SK-MEL-5 (cell line): ENCODE measurements at regions not wholly inside any gene's neighbourhood (a gene's known extent, or its start where the extent isn't known, plus 50 kb on each side); places are given as distances from the start of the nearest gene placed in this dataset.
"Not testable (repeated sequence)": the region's sequence is repeated elsewhere in the genome, so short reads cannot be mapped to it uniquely, and the experiment has no call there.

Experiments used
- DNase-seq: peaks from one replicate; pipeline ENCODE4 v3.0.0-alpha.2; 2016; ENCODE audit warnings: low read depth, low spot score
- in situ Hi-C: cut with HindIII; loops from 2 replicates; pipeline ENCODE4 v1.10.0; 2016; ENCODE audit warnings: low sequenced_read_pairs, high pct_unique_total_duplicates, low pct_unique_long_range_greater_than_20kb

DNA sequence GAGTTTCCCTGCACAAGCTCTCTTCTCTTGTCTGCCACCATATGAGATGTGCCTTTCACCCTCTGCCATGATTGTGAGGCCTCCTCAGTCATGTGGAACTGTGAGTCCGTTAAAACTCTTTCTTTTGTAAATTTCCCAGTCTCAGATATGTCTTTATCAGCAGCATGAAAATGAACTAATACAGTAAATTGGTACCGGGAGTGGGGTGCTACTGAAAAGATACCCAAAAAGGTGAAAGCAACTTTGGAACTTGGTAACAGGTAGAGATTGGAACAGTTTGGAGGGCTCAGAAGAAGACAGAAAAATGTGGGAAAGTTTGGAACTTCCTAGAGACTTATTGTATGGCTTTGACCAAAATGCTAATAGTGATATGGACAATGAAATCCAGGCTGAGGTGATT is 205.6 kb downstream of the LNPK start:
- DNase-seq, in situ Hi-C loops: not testable (repeated sequence)

DNA sequence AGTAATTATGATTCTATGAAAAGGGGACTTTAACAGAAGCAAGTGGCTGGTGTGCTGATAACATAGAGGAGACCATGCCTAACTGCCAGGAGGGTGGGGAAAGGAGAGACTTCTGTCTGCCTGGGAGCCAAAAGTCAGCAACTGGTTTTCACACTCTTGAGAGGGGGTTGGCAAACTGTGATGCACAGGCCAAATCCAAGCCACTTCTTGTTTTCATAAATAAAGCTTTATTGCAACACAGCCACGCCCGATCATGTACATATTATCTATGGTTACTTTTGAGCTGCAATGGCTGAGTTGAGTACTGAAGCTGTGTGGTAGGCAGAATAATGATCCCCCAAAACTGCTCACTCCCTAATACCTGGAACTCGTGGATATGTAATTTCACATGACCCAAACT is 208.4 kb downstream of the LNPK start:
- no peak for DNase-seq
- in situ Hi-C loops = no loop called here

DNA sequence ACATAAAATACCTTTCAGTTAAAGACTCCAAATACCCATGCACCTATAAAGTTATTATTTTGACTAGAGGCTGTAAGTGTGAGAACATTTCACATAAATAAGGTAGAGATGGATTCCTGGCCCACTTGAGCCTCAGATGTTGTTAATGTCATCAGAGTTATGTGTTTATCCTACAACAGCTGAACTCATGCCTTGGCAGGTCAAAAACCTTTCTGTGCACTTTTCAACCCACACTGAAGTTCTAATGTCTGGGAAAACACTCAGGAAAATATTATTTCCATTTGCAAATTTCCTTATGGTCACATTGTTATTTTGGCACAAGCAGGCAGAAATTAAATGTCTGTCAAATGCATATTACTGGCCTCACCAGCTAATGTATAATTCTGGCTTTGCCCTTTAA is 209.2 kb downstream of the LNPK start:
- in situ Hi-C loops = no loop called here

DNA sequence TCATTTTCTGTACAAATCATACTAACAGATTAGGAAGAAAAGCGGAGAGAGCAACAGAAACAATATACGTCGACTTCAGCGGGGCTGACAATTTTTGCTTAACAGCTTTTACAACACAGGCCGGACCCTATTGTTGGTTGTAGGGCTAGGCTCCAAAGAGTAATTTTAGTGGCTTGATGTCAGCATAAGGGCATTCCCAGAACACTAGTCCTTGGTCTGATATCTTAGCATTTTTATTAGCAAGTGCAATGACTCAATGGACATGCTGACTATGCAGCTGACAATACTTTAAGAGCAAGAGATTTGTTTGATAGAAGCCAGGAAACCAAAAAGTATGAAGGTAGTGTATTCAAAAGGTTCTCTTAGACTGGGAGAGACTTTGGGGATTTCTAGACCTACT is 209.9 kb downstream of the LNPK start:
- in situ Hi-C loops = no loop called here

More for the DNA sequence above, 209.2 kb downstream of the LNPK start:
- DNase-seq = no peak

DNA sequence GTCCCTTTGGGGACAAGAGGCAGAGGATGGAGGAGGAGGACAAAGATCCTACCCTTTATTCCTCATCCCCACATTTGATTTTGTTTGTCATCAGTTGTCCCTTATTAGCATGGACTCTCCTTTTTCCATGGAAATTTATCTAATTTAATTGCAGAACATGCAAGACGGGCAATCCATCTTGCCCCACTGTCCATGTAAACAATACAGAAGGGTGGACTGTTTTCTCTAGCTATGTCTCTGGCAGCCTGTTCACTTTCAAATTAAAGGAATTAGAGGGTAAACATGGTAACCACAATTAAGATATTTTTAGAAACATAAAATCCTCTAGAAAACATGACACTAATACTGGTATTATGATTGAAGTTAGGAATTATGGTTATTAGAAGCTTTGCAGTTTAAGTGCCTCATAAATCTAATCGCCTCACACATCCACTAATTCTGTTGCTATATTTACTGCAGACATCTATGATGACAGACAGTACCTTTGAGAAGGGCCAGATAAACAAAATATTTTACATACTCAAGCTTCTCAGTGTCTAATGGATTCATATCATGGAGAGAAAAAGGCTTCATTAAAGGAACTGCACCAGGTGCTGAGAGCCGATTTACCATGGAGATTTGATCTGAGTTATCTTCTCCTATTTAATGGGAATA is 215.5 kb downstream of the LNPK start:
- in situ Hi-C loops = no loop called here
- no peak for DNase-seq

More for the DNA sequence above, 209.9 kb downstream of the LNPK start:
- no peak for DNase-seq

DNA sequence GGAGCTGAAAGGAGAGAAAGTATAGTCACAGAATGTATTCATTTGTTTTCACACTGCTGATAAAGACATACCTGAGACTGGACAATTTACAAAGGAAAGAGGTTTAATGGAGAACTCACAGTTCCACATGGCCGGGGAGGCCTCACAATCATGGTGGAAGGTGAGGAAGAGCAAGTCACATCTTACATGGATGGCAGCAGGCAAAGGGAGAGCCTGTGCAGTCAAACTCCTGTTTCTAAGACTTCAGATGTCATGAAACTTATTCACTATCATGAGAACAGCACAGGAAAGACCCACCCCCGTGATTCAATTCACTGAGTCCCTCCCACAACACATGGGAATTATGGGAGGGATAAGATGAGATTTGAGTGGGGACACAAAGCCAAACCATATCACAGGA is 224.7 kb downstream of the LNPK start:
- in situ Hi-C loops, DNase-seq: not testable (repeated sequence)

DNA sequence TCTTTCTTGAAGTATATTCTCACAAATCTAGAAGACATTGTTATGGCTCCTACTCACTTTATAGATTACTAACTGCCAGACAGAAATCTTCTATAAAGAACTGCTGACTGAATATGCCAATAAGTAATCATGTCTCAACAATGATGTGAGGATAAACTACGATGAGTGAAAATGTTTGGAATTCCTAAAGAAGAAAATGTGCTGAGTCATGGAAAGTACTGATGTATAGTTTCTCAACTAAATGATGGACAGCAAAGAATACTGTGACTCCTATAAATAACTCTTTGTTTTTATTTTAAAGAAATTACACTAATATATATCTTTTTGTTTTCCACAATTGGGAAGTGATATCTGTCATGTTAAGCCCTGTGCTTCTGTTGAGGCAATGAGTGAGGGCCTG is 232.9 kb downstream of the LNPK start:
- in situ Hi-C loops = no loop called here
- DNase-seq = no peak

DNA sequence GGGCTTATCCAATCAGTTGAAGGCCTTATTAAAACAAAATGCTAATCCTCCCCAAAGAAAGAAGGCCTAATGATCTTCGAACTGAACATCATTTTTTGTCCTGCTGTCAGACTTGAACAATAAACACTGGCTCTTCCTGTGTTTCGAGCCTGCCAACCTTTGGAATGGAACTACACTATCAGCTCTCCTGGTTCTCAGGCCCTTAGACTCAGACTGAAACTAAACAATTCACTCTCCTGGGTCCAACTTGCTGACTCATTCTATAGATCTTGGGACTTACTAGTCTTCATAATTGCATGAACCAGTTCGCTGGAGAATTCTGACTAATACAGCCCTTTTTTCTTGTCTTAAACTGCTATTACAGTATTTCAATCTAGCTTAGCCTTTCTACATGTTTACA is 235.2 kb downstream of the LNPK start:
- no peak for DNase-seq
- in situ Hi-C loops = no loop called here

DNA sequence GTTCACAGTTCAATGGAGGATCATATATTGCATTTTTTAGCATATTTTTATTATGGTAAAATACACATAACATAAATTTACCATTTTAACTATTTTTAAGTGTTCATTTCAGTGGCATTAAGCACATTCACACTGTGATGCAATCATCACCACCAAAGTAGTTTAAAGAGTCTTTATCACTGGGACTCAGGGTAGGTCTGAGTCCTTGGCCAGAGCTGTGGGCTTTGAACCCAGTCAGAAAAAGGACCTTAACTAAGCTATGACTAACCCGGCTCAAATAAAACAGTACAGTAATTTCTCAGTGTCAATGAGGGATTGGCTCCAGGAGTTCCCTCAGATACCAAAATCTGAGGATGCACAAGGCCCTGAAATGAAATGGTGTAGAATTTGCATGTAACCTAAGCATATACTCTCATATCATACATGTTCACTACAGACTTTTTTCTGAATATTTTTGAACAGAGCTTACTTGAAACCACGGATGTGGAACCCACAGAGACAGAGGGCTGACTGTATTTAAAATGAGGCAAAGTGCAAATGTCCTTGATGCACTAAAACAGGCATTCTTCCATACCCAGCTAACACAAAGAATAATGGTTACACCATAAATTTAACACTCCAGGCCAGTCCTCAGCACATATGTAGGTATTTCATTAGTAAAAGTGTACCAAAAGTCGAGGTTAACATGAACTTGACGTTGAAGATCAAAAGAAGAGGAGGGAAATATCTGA is 246.2 kb downstream of the LNPK start:
- no peak for DNase-seq
- in situ Hi-C loops = no loop called here

DNA sequence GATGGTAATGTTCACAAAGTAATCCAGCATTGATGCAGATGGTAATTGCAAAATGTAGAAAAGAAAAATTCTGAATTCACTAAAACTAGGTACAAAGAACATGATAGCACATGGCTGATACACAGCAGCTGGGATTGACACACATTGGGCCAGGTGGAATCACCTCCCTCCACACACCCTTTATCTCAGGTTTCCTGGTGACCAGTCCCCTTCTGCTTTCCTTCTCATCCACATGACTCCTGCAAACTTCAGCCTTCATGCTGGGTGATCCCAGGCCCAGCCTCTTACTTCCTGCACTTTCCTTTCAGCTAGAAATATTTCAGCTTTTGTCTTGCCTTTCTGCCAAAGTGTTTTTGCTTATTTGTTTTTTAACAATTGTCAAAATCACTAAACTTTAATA is 246.9 kb downstream of the LNPK start:
- in situ Hi-C loops = no loop called here
- no peak for DNase-seq

DNA sequence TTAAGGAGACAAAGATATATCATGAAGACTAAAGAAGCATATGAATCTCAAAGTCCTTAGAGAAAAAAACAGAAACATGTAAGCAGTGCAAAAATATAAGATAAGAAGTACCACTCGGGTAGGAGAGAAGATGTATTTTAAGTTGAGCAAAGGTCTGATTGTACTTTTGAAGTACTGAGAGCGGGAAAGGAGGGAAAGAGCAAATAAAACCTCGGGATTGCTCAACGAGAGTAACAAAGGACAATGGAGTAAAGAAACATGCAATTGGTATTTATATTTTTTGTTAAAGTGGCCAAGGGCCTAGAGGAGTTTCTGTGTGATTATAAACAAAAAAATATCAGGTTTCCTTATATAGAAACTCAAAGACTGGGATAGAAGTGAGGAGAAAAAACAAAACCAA is 251.9 kb downstream of the LNPK start:
- no peak for DNase-seq
- in situ Hi-C loops = no loop called here

DNA sequence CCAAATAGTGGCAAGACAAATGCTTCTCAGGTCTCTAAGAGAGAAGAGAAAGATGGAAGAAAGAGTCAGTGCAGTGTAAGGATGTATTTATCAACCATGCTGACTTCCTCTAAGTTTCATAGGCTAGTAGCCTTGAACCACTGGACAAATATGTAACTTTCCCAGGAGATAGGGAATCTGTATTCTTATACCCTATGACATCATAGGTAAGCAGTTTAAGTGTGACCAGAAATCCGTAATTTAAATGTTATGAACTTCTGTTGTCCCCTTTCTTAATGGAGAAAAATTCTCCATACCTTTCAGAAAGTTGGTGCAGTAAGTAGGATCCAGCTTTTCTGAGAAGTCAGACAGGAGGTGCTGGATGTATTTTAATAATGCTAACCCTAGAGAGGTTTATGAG is 256.2 kb downstream of the LNPK start:
- DNase-seq = no peak
- in situ Hi-C loops = no loop called here

DNA sequence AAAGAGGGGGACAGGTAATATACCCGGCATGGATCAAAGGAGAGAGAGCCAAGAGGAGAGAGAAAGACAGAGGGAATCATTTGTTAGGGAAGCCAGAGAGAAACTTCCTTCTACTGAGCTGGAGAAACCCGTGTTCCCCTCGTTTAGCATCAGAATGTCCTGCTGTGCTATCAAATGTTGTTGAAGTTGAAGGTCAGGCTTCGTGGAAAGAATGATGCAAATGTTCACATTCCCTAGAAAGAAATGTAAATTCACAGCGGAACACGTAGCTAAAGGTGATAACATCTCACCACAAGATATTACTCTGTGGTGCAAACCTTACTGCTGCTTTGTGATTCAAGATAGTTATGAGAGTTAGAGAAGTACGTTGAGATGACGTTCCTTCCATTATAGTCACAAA is 258.1 kb downstream of the LNPK start:
- in situ Hi-C loops = no loop called here
- DNase-seq = no peak

DNA sequence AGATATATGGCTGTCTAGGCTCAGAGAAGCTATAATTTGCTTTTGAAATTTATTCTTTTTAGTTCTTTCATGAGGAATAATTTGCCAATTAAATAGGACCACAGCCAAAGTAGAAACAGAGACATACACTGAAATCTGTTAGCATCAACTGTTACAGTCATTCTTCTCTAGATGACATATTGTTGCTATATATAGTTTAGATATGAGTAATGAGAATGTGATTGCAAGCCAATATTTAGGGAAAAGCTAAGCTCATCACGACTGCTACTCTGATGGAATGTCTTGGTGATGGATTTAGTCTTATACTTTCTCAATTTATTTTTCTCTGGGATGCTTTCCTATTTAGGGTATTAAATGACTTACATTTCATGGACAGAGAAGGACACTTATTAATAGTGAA is 259.1 kb downstream of the LNPK start:
- in situ Hi-C loops = no loop called here
- no peak for DNase-seq

DNA sequence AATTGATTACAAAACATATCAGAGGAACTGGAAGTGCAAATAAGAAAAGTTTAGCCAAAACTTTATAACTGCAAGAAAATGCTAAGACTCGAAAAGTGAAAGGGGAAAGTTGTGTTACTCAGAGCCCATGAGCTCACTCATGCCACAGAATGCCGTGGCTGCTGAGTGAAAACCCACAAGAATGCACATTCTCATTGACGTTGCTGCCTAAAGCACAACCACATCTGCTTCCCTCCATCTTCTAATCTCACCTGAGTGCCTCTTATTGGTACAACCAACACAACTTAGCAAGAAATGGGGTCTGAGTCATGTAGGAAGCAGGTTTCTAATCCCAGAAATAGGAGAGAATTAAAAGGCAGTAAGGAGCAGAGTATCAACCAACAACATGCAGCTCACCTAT is 259.7 kb downstream of the LNPK start:
- in situ Hi-C loops = no loop called here
- DNase-seq = no peak

DNA sequence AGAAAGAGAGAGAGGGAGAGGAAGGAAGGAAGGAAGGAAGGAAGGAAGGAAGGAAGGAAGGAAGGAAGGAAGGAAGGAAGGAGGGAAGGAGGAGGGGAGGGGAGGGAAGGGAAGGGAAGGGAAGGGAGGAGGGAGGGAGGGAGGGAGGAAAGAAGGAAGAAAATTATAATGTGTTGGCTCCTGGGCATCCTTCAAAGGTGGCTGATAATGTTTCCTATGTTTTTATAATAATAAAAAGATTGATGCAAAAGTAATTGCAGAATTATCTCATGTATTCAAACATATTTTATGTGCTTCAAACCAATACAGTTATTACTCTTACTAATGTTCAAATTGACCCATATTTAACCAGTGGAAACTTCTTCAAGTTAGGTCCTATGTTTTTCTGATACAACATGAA is 260.9 kb downstream of the LNPK start:
- no peak for DNase-seq
- in situ Hi-C loops = no loop called here

DNA sequence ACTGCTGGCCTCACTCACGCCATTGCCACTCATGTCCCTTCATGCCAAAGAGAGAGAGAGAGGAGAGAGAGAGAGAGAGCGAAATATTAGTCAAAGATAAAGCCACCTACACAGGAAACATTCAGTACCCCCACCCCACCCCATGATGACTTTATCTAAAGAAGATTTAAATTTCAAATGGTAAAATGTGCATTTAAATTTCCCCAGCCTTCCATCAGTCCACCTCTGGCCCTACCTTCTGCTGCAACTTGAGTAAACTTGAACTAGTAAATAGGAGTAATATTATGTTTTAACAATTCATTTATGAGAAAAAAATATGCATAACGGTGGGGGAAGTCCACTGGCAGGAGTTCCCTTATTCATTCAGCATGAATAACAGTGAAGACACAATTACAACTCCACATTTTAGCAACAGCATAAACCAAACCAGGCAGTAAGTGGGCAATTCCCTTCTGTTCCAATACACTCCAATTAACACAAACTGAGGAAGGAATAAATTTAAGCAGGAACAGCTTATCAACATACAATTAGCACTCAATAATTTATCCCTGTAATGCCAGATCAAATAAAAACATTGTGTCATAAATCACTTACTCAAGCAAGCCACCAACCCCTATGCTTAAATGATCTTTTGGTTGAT is 264.2 kb downstream of the LNPK start:
- in situ Hi-C loops = no loop called here

DNA sequence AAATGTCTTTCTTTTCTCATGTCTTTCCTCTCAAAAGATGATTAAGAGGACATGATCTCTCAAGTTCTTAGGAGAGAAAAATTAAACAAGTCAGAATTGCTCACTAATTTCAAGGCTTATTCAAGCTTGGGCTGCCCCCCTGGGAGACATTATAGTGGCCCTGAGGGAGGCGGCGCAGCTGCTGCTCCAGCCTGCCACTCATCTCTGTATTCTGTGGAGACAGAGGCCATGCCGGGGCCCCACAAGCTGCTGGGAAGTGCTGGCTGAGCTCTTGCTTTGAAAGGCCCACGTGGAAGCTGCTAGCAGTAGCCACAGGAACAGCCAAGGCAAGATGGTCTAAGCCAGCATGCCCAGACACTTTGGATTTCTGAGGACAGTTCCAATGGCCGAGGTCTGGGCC is 267.4 kb downstream of the LNPK start:
- in situ Hi-C loops = no loop called here
- no peak for DNase-seq

More for the DNA sequence above, 264.2 kb downstream of the LNPK start:
- DNase-seq = no peak

DNA sequence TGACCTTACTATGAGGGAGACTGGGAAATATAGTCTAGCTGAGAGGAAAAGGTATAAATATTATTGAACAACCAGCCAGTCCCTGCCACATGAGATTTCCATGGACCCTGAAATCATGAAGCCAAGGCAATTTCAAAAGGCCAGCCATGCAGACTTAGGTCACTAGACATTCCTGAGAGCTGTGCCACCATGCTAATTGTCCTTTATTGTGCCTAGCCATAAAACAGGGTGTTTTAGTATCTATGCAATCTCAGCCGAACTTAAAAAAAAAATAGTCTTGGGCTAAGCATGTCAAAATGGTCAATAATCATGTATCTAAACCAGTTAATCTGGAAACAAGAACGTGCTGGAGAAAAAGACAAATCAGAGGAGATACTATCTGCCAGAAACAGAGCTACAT is 269.5 kb downstream of the LNPK start:
- in situ Hi-C loops = no loop called here

More for the DNA sequence above, 269.5 kb downstream of the LNPK start:
- no peak for DNase-seq
